MM.1S (cell line): ENCODE measurements at regions not wholly inside any gene's neighbourhood (a gene's known extent, or its start where the extent isn't known, plus 50 kb on each side); places are given as distances from the start of the nearest gene placed in this dataset.

Experiments
- DNase-seq: peaks from one replicate; pipeline ENCODE4 v3.0.0-alpha.2; 2015
- H2AFZ ChIP-seq: fragments of 300-600 bp; sonication (generic); 2 replicates; pipeline ENCODE4 v1.6.0; 2016; ENCODE audit warnings: antibody characterized with exemption, low read length
- H3F3A ChIP-seq: fragments of 300-600 bp; sonication (generic); 2 replicates; pipeline ENCODE4 v1.6.1; 2016; ENCODE audit warnings: mild to moderate bottlenecking, antibody characterized with exemption, low read length, moderate library complexity, mixed read lengths; ENCODE audit not compliant: insufficient read depth
- H3K27ac ChIP-seq: fragments of 300-600 bp; sonication (generic); 2 replicates; pipeline ENCODE4 v1.5.1; 2016; ENCODE audit warnings: mild to moderate bottlenecking, low read length
- H3K27me3 ChIP-seq: fragments of 300-600 bp; sonication (generic); replicated peaks from 2 replicates; pipeline ENCODE4 v1.6.0; 2016; ENCODE audit warnings: low read length; ENCODE audit not compliant: insufficient read depth
- H3K36me3 ChIP-seq: fragments of 300-600 bp; sonication (generic); replicated peaks from 2 replicates; pipeline ENCODE4 v1.6.1; 2016; ENCODE audit warnings: mild to moderate bottlenecking, low read length, mixed read lengths; ENCODE audit not compliant: insufficient read depth
- H3K4me1 ChIP-seq: fragments of 300-600 bp; sonication (generic); 2 replicates; pipeline ENCODE4 v1.6.1; 2016; ENCODE audit warnings: low read length, mixed read lengths
- H3K4me2 ChIP-seq: fragments of 300-600 bp; sonication (generic); 2 replicates; pipeline ENCODE4 v1.6.0; 2016; ENCODE audit warnings: low read depth, low read length
- H3K4me3 ChIP-seq: fragments of 300-600 bp; sonication (generic); 2 replicates; pipeline ENCODE4 v1.5.1; 2016; ENCODE audit warnings: low read length, mixed read lengths
- H3K79me2 ChIP-seq: fragments of 300-600 bp; sonication (generic); 2 replicates; pipeline ENCODE4 v1.6.1; 2016; ENCODE audit warnings: mixed run types, low read length, mixed read lengths
- H3K9ac ChIP-seq: fragments of 300-600 bp; sonication (generic); 2 replicates; pipeline ENCODE4 v1.6.1; 2016; ENCODE audit warnings: low read length, mixed read lengths
- H3K9me2 ChIP-seq: fragments of 300-600 bp; sonication (generic); replicated peaks from 2 replicates; pipeline ENCODE4 v1.6.1; 2016; ENCODE audit warnings: mild to moderate bottlenecking, low read length, mixed read lengths; ENCODE audit not compliant: insufficient read depth
- H3K9me3 ChIP-seq: fragments of 300-600 bp; sonication (generic); replicated peaks from 2 replicates; pipeline ENCODE4 v1.6.1; 2016; ENCODE audit warnings: mild to moderate bottlenecking, low read length, mixed read lengths; ENCODE audit not compliant: insufficient read depth
- H4K20me1 ChIP-seq: fragments of 300-600 bp; sonication (generic); 2 replicates; pipeline ENCODE4 v1.6.1; 2016; ENCODE audit warnings: mild to moderate bottlenecking, low read length, moderate library complexity, mixed read lengths; ENCODE audit not compliant: insufficient read depth
- CTCF ChIP-seq: fragments of 300-600 bp; sonication (generic); IDR thresholded peaks from 2 replicates; pipeline ENCODE4 v1.5.1; 2016; ENCODE audit warnings: antibody characterized with exemption, low read length, mixed read lengths
- EZH2 ChIP-seq: fragments of 300-600 bp; sonication (generic); optimal IDR thresholded peaks from 2 replicates; pipeline ENCODE3; 2017; ENCODE audit warnings: low read depth, mild to moderate bottlenecking, antibody characterized with exemption, low read length, mixed read lengths
- EZH2phosphoT487 ChIP-seq: fragments of 300-600 bp; sonication (generic); IDR thresholded peaks from 2 replicates; pipeline ENCODE4 v1.6.1; 2018; ENCODE audit warnings: antibody characterized with exemption, low read length

GRCh38 chr11:116481126-116481675 lies 291.6 kb downstream of the BUD13 start:
- H3F3A ChIP-seq = no peaks in the 10 kb centered on the region
- H3K36me3 ChIP-seq = no peaks in the 10 kb centered on the region
- no peaks in the 10 kb centered on the region for H3K9me2 ChIP-seq
- no peaks in the 10 kb centered on the region for H3K9me3 ChIP-seq
- no peaks in the 10 kb centered on the region for H3K79me2 ChIP-seq
- H3K27me3 ChIP-seq = no peaks in the 10 kb centered on the region
- H3K4me1 ChIP-seq = no peaks in the 10 kb centered on the region
- no peak overlapping the region for H3K4me3 ChIP-seq
- no peak for TF ChIP-seq EZH2phosphoT487
- TF ChIP-seq EZH2 = no peak
- no peak for TF ChIP-seq CTCF
- H4K20me1 ChIP-seq = no peaks in the 10 kb centered on the region
- H2AFZ ChIP-seq = no peak overlapping the region
- H3K4me2 ChIP-seq = no peak overlapping the region
- DNase-seq = no peak
- no peak overlapping the region for H3K27ac ChIP-seq
- H3K9ac ChIP-seq = no peak overlapping the region

GRCh38 chr11:116478669-116479668 lies 293.8 kb downstream of the BUD13 start:
- Histone ChIP-seq H3K4me3 (no peak overlapping the region), H3K9me2 (no peaks in the 10 kb centered on the region), H3K27ac (no peak overlapping the region), H4K20me1 (no peaks in the 10 kb centered on the region), H3K9me3 (no peaks in the 10 kb centered on the region), H3F3A (no peaks in the 10 kb centered on the region), H3K79me2 (no peaks in the 10 kb centered on the region), H3K4me1 (no peaks in the 10 kb centered on the region), H3K36me3 (no peaks in the 10 kb centered on the region), H3K27me3 (no peaks in the 10 kb centered on the region), H3K4me2 (no peak overlapping the region), H3K9ac (no peak overlapping the region), H2AFZ (no peak overlapping the region)
- no peak for TF ChIP-seq EZH2phosphoT487
- no peak for TF ChIP-seq CTCF
- no peak for TF ChIP-seq EZH2
- DNase-seq = no peak

DNA sequence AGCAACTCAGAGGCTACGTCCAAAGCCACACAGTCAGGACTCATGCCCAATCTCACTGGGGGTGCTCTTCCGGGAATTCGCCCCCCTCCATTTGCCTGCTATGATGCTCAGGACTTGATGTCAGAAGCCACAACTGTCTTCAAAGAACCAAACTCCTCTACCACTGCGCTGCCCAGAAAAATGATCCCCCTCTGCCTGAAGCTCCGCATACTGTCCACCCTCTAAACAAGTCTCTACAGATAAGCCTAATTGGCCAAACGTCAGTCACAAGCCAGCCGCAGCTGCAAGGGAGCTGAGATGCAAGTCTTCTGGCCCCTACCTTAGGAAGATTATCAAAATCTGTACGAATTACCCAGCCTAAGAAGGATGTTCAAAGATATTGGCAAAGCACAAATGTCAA lies 294.6 kb downstream of the BUD13 start:
- Histone ChIP-seq H3K27me3 (no peaks in the 10 kb centered on the region), H3K79me2 (no peaks in the 10 kb centered on the region), H3K9me2 (no peaks in the 10 kb centered on the region), H3F3A (no peaks in the 10 kb centered on the region), H3K4me1 (no peaks in the 10 kb centered on the region), H3K9me3 (no peaks in the 10 kb centered on the region), H3K9ac (no peak overlapping the region), H2AFZ (no peak overlapping the region), H3K27ac (no peak overlapping the region), H3K36me3 (no peaks in the 10 kb centered on the region), H3K4me2 (no peak overlapping the region), H3K4me3 (no peak overlapping the region), H4K20me1 (no peaks in the 10 kb centered on the region)
- TF ChIP-seq EZH2 (no peak), EZH2phosphoT487 (no peak), CTCF (no peak)
- DNase-seq = no peak
